ENCODE measurements at regions not wholly inside any gene's neighbourhood (a gene's known extent, or its start where the extent isn't known, plus 50 kb on each side); places are given as distances from the start of the nearest gene placed in this dataset.

DNA sequence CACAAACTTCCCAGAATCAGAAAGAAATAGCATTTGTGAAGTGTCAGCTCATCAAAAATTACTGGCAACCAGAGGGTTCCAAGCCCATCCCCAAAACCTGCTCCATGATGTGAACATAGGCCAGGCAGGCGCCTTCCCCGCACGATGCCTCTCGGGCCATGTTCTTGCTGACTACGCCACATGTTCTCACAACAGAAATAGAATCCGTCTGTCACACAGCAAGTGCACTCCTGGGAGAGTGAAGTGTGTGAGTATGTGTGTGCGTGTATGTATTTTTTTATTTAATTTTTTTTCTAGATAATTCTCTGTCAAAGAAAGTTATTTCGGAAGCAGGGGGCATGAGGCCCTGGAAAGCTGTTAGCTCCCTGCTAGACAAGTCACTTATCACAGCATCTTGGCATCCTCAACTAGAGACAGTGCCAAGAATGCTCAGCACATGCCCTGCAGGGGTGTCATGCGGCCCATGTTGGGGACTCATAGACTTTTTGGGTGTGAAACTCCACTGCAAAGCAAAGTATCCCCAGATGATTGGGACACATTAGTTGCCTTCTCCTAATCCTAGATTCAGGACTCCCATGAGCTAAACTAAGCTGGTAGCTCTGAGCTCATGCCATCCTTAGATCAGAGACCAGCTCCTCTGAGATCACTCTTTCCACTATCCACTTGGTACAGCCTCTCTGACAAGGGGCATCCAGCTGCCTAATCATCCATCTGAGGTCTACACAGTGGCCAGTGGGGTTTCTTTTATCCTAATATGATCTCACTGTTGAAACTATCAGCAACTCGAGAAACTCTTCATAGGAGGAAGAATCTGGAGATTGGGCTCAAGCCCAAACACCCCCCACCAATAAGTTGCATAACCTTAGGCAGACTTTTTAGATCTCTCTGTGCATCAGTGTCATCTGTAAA lies 53.2 kb upstream of the CYRIA start:
- TF ChIP-seq, protein P1, sequence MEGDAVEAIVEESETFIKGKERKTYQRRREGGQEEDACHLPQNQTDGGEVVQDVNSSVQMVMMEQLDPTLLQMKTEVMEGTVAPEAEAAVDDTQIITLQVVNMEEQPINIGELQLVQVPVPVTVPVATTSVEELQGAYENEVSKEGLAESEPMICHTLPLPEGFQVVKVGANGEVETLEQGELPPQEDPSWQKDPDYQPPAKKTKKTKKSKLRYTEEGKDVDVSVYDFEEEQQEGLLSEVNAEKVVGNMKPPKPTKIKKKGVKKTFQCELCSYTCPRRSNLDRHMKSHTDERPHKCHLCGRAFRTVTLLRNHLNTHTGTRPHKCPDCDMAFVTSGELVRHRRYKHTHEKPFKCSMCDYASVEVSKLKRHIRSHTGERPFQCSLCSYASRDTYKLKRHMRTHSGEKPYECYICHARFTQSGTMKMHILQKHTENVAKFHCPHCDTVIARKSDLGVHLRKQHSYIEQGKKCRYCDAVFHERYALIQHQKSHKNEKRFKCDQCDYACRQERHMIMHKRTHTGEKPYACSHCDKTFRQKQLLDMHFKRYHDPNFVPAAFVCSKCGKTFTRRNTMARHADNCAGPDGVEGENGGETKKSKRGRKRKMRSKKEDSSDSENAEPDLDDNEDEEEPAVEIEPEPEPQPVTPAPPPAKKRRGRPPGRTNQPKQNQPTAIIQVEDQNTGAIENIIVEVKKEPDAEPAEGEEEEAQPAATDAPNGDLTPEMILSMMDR (IDR thresholded peaks at IDR 0.05): no peak
- no peak for TF ChIP-seq POLR2A (IDR thresholded peaks at IDR 0.05)
